Eye (tissue), 1 donor: ENCODE measurements at regions not wholly inside any gene's neighbourhood (a gene's known extent, or its start where the extent isn't known, plus 50 kb on each side); places are given as distances from the start of the nearest gene placed in this dataset.
"Not testable (repeated sequence)": the region's sequence is repeated elsewhere in the genome, so short reads cannot be mapped to it uniquely, and the experiment has no call there.

Experiments
- DNase-seq: peaks from one replicate; pipeline ENCODE4 v3.0.0-alpha.2; 2015

- peak; percentile 47 for DNase-seq
Measured at GRCh38 chr18:78241535-78242253, 737.9 kb upstream of the SALL3 start.

- peak; percentile 18 for DNase-seq
Measured at GRCh38 chr18:78242254-78242643, 737.4 kb upstream of the SALL3 start.

GRCh38 chr18:78242806-78243205, 736.8 kb upstream of the SALL3 start:
- peak; percentile 73 for DNase-seq

GRCh38 chr18:78244779-78245178, 734.8 kb upstream of the SALL3 start:
- no peak for DNase-seq

DNA sequence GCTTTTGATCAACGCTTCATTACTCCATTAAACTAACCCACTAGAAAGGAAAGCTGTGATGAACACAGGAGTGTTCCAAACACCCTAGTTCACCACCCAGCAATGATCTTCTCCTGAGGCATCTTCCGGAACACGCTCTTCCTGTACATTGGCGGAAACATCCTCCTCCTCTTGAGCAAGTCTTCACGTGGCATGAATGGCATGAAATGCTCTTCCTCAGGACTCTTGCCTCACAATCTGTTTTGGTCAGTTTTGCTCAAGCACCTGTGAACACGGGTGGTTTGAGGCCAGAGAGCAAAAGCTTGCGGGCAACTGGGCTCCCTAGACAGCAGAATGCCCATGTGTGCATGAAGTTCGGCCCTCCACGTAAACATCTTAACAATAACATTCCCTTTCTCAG, 734.2 kb upstream of the SALL3 start:
- DNase-seq, result no peak

DNA sequence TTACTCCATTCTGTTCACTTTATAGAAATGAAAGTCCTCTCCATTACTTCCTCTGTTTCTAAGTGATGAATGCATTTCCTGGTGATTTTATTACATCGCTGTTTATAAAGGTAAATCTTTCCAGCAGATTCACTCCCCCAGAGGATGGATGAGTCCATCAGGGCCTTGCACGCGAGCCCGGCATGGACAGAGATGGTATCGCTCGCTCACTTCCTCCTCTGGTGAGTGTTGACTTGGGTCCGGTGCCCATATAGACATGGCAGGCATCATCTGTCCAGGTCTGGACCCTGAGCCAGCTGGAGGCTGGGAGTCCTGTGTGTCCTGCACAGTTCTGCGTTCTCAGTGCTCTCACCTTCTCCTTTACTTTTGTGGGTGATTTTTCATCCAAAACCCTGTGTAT, 733.6 kb upstream of the SALL3 start:
- DNase-seq, result no peak

GRCh38 chr18:78246588-78246987, 733.0 kb upstream of the SALL3 start:
- DNase-seq, result no peak

DNA sequence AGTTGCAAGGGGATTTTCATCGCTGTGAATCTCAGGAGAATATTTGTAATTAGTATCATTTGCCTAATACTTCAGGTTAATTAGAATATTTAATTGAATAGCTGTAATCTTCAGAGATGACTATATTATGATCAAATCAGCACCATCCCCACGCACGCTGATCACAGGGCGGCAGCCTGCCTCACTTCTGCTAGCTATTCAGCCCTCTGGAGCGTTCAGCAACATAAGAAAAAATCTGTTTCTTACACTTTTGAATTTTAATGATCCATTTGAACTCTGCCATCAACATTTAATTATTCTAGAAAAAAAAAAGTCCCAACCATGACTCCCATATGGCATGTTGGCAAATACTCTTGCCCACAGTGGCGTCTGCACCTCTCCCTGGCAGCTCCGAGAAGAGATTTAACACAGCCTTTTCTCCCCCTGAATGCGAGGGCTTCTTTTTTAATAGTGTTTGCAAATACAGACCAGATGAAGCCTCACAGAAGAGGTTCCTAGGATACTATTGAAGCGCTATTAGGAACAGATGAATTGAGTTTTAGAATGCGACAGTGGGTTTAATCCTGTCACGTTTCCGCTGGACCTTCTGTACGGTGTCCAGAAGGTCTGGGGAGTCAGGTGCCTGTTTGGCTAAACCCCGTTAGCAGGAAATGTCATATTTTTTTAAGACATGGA, 731.9 kb upstream of the SALL3 start:
- DNase-seq, result peak; percentile 30

DNA sequence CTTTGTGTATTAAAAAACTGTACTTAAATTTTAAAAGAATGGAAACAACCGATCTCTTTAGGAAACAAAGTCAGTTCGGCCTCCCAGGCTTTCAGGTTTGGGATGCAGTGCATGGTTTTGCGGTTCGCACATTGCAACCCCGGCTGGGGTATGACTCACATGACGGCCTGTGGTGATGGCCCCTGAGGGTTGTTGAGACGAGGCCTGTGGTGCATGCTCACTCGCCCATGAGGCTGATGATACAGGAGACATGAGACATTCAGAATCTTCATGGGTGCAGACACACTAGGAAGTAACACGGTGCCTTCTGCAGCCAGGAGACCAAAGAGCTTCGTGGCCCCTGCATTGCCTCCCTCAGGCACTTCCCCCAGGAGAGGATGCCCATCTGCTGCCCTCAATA, 724.6 kb upstream of the SALL3 start:
- no peak for DNase-seq

DNA sequence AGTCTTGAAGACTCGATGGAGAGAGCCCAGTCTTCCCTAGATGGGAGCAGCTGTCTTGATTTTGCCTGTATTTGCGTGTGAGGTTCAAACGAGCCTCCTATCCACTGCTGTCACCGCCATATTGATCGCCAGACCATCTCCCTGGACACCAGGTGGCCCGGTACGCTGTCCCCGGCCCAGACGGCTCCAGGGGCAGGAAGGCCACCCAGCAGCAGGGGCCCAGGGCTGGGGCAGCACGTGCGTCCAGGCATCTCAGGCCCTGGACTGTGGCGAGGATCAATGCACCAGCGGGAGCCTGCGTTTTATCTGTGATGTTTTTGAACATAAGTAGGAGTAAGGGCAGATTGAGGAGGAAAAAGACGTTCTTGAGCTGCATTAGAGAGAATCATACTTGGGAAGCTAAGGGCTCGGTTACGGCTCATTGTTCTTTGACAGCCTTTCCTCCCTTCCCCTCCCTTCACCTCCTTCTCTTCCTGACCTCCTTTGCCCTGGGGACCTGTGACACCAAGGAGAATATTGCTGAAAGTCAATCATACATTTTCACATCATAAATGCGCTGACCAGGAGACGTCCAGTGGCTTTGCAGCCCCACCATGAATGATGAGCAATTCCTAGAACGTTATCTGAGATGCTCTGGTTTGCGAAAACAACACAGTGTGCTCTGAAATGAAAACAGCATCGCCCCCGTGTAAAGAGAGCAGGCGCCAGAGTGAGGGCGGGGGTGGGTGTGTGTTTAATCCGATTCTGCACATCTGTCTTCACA, 711.2 kb upstream of the SALL3 start:
- peak; percentile 13 for DNase-seq

GRCh38 chr18:78271790-78272189, 707.8 kb upstream of the SALL3 start:
- DNase-seq, result no peak

- no peak for DNase-seq
Measured at GRCh38 chr18:78273876-78274275, 705.7 kb upstream of the SALL3 start.

DNA sequence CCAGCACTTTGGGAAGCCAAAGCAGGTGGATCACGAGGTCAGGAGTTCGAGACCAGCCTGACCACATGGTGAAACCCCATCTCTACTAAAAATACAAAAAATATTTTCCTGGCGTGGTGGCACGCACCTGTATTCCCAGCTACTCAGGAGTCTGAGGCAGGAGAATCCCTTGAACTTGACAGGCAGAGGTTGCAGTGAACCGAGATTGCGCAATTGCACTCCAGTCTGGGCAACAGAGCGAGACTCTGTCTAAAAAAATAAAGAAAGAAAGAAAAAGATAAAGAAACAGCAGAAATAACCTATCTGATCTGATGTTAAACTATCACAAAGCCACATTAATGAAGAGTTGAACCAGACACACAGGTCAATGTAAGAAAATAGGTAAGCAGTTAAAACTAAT, 696.2 kb upstream of the SALL3 start:
- DNase-seq, result not testable (repeated sequence)

DNA sequence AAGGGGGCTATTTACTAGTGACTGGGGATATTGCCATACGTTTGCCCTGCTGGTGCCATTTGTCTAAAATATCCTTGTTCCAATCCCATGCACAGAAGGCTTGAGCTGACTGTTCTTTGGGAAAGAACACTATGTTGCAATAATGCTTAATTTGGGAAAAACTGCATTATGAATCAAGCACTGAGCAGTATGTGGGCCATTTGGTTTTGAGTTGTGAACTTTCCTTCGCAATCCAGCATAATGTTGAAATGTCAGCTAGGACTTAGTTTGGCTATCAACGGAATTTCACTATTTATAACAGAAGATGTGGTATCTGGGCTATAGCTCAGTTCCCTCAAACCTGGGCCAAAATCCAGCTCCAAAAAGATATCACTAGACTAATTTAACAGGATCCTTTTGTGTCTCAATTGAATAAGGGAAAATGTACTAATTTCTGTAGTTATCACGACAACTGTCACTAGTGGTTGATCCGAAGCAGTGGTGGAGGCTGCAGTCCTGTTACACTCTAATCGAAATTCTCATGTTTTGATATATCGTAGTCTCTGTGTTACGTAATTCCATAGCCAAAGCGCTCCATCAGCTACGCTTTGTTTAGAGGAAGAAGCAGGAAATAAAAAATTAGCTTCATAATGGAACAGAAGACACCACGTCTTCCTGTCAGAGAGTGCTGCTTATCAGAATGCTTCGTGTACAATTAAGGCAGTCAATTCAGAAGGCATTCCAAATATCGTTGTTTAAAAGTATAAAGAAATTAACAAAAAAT, 686.8 kb upstream of the SALL3 start:
- no peak for DNase-seq

DNA sequence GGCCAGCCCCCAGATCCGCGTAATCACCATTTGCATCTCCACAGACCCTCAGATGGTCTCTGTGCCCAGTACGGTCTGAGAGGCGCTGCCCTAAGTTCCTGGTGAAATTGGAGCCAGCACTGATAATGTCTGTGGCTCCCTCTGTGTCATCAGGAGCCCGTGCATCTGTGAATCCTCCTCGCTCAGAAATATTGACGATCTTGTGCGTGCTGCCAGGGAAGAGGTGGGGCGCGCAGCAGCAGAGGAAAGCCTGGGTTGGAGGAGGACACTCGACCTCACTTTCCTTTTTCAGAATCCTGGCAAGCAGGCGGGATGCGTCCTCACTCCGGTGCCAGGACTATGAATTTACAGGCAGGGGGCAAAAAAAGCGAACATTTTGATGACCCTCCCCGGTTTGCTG, 686.1 kb upstream of the SALL3 start:
- peak; percentile 51 for DNase-seq

DNA sequence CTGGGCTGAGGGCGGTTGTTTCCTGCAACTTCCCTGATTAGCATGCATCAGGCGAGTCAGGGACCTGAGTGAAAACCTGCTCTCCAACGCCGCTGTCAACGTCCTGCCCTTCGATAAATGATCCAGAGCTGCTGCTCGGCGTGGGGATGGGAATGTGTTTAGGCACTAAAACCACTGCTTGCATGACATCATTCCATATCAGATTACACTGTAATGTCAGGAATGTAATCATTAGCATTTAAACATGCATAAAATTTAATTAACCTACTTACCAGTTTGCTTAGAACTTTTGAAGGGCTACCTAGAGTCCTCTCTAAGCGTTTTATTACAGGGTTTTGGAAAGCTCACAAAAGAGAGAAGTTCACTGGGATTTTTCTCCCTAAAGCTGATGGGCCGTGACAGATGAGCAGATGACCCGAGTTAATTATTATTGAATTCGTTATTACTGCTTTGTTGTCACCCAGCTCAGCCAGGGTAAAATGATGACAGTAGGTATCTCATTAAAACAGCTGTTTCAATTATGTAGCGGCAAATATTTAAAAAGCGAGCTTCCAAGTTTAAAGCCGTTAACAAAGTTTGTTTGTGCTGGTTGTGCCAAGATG, 685.6 kb upstream of the SALL3 start:
- DNase-seq, result peak; percentile 86

- DNase-seq, result peak; percentile 45
Measured at GRCh38 chr18:78295262-78295661, 684.4 kb upstream of the SALL3 start.

- no peak for DNase-seq
Measured at GRCh38 chr18:78296166-78296565, 683.5 kb upstream of the SALL3 start.

GRCh38 chr18:78297048-78297447, 682.6 kb upstream of the SALL3 start:
- DNase-seq, result no peak

DNA sequence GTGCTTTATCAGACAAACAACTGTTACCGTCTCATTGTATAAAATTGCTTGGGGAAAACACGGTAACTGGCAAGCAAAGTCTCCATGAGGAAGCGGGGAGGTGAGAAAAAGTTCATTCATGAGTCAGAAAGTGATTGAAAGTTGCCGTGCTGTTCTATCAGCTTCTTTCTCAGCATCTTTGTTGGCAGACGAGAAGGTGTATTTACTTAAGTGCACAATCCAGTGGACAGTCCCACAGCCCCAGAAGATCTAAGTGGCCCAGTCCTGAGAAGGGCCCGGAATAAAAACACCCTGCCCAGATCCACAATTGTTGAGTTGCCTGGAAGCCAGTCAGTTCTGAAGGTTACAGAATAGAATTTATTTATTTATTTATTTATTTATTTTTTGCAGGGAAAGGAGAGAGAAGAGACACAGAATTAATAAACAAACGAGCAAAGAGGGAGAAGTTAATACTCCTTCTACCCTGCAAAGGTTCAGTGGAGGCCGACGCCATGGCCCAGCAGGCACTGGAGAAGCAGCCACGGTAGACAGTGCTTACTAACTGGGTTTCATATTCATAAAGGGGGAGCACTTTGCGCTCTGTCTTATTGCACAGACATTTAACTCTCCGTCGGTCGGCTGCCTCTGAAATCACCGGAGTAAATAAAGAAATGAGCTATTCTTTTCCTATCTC, 676.0 kb upstream of the SALL3 start:
- peak; percentile 12 for DNase-seq

DNA sequence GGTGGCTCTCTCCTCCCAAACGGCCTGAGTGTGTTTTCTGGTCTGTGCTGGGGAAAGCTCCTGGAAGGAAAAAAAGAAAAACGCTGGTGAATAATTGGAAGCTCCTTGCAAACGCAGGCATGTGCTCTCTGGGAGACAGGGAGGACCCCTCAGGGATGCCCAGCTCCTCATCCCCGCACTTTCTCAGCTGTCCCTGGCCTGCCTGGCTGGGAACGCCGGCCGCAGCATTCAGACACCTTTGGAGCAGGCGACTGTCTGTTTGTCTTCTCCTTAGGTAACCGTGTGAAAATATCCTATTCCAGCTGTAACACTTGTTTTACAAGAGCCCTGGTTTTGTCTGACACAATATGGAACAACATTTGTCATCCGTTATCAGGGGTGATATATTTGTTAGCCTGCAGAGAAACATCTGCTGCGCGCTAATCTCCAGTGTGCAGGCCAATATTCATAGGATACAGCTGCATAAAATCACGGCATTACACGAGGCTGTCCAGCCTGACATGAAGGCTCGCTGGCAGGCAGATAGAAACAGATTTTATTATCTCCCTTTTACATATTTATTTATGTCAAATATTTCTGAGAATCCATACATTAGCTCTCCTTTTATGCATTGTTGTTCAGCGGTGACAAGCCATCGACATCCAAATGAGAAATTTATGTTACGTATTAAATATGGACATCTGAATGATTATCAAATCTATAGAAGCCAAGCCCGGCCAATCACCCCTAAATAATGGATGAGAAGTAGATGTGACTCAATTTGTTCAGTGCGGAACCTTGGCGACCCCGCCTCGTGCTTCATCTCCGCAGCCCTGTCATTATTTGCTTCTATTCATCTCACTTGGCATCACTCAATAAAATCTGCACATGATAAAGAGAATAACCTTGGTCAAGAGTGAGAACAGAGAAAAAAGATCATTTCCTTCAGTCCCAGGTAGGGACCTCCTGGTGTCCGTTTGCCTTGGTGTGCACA, 675.1 kb upstream of the SALL3 start:
- DNase-seq, result peak; percentile 33
